Spleen (tissue), 7 donors: ENCODE measurements at regions not wholly inside any gene's neighbourhood (a gene's known extent, or its start where the extent isn't known, plus 50 kb on each side); places are given as distances from the start of the nearest gene placed in this dataset.

Source experiments
- POLR2AphosphoS5 ChIP-seq, 3 donors: sonication (generic); formaldehyde crosslinking; IDR thresholded peaks; one replicate each; pipeline ENCODE4 v1.5.1; 2017; ENCODE audit warnings: antibody characterized with exemption in 3 of 3
- TF ChIP-seq, protein P1 (sequence below), 11 experiments: fragments of 200-600 bp in 7 of 11; fragments of 450-650 bp in 4 of 11; sonication (generic) in 4 of 11; IDR thresholded peaks in 8 of 11; conservative IDR thresholded peaks in 3 of 11; 1 replicate in 7 of 11; 2 replicates in 4 of 11; pipeline versions ENCODE4 v1.4.0 to v1.8.0; 2016 to 2021; ENCODE audit warnings: antibody characterized with exemption in 11 of 11, inconsistent platforms in 4 of 11, mild to moderate bottlenecking in 1 of 11
- donor health status: DM: no; HTN: no; CAD: no; lungs with moderate emphysema.
- donor health status: DM: no; HTN: no; CAD: no.
- donor health status: DM: no; HTN: no; CAD: no.

DNA sequence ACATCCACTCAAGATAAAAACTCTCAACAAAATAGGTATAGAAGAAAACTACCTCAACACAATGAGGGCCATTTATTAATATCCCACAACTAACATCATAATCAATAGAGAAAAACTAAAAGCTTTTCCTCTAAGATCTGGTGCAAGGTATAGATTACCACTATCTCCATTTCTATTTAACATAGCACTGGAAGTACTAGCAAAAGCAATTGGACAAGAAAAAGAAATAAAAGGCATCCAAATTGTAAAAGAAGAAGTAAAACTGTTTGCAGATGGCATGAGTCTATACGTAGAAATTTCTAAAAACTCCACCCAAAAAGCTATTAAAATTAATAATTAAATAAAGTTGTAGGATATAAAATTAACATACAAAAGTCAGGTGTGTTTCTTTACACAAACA is 230.8 kb upstream of the PRSS16 start:
- TF ChIP-seq, protein P1, sequence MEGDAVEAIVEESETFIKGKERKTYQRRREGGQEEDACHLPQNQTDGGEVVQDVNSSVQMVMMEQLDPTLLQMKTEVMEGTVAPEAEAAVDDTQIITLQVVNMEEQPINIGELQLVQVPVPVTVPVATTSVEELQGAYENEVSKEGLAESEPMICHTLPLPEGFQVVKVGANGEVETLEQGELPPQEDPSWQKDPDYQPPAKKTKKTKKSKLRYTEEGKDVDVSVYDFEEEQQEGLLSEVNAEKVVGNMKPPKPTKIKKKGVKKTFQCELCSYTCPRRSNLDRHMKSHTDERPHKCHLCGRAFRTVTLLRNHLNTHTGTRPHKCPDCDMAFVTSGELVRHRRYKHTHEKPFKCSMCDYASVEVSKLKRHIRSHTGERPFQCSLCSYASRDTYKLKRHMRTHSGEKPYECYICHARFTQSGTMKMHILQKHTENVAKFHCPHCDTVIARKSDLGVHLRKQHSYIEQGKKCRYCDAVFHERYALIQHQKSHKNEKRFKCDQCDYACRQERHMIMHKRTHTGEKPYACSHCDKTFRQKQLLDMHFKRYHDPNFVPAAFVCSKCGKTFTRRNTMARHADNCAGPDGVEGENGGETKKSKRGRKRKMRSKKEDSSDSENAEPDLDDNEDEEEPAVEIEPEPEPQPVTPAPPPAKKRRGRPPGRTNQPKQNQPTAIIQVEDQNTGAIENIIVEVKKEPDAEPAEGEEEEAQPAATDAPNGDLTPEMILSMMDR (IDR thresholded peaks at IDR 0.05 in 8 of 11, conservative IDR thresholded peaks at IDR 0.05 in 3 of 11), result no peak
- TF ChIP-seq POLR2AphosphoS5 (IDR thresholded peaks at IDR 0.05), result no peak
